ENCODE measurements at regions not wholly inside any gene's neighbourhood (a gene's known extent, or its start where the extent isn't known, plus 50 kb on each side); places are given as distances from the start of the nearest gene placed in this dataset.
"Not testable (repeated sequence)": the region's sequence is repeated elsewhere in the genome, so short reads cannot be mapped to it uniquely, and the experiment has no call there.

DNA sequence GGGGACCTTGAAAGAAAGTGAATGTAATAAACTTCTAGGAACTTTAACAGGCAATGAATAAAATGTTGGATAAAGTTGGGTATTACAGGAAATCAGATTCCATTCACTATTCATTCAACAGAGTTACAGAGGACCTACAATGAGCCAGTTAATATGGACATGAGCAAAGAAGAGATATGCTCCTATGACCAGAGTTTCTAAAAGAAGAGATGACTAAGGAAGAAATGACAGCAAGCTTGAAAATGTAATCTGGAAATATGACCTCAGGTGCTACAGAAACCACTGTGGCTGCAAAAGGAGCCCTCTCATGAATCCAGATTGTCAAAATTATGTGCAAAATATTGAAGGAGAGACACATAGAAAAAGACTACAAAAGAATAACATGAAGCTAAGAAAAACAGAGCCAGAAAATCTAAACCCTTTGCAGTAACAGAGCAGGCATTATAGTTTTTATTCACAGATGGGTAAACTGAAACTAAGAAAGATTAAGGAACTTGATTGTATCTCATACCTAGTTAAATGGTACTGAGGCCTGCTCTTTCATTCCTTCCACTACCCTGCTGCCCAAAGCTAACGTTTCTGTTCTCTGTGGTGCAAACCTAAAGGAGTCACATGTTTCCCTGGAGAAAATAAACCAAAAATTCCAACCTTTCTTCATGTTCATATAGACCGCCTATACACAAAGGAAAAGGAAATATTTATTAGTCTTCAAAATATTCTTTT lies 378.3 kb downstream of the GBA3 start:
- no peak for DNase-seq

DNA sequence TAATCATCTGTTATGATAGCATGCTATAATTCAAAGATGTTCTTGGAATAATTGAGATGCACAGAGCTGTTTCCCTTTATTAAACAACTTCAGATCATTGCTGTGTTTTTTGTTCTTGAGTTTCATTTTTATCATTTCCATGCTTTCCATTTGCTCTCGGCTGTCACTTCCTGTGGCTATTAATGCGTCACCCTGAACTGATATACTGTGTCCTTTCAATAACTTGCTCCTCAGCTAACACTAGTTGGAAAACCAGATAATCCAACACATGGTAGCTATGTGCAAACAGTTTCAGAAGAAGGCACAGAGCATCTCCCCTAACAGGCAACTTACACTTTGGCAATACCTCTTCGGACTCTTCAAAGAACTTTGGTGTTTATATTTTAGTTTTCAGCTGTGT lies 376.0 kb downstream of the GBA3 start:
- no peak for DNase-seq

DNA sequence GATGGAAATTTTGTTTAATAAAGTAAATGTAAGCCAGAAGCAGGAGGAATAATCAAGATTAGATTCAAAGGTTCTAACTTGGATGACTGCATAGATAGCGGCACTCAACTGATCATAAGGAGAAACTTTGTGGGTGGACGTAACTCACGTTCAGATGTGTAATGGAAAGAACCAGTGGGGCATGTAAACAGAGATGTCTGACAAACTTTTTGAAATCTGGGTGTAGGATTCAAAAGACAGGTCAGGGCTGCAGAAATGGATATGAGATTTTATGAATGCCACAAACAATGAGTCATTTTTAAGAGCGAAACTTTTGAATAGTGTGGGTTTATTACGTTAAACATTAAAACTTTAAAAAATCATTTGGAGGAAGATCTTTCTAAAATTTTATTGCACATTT lies 375.6 kb downstream of the GBA3 start:
- DNase-seq: no peak

DNA sequence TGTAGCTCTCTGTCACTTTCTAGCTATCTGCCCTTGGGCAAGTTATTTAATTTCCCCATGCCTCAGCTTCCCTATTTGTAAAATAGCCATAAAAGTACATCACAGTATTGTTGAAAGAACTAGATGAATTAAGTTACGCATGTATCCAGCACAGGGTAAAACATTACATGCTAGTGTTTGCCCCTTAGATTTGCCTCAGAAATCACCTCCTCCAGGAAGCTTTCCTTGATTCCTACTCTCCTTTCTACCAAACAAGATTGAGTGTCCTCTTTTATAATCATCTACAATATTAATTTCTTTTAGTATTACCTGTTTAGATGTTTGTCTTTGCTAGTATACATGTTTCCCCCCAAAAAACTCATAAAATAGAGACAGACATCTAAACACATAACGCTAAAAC lies 369.5 kb downstream of the GBA3 start:
- DNase-seq: no peak

DNA sequence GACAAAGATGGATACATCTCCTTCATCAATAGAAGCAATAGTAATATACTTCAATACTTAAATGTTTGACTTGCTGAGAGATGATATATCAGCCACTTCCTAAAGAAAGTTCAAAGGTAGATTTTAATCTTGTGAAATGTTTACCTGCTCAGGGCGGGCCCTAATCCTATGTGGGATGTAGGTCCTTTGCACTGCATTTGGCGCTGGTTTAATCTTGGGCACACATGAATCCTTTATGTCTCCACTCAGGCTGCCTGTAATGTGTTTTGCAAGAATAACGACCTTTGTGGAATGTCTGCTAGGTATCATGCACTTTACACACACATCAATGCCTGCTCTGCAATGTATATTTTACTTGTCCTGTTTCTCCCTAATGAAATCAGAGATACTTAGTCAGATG lies 368.7 kb downstream of the GBA3 start:
- no peak for DNase-seq

DNA sequence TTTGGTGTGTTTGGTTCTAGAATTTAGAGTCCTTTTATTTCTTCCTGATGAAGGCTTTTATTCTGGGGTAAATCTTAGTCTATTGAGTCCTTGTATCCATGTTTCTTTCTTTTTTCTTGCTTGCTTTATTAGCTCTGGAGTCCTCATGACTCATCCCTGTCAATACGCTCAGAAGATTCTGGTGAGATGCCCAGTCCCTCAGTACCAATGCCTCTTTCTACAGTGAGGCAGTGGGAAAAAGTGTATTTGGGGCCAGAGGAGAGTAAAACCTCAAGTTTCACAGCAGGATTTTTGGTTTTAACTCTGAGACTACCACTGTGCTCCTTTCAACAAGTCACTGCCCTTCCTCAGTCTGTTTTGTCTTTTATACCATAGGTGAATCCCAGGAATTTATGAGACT lies 368.0 kb downstream of the GBA3 start:
- DNase-seq: peak; percentile 42

DNA sequence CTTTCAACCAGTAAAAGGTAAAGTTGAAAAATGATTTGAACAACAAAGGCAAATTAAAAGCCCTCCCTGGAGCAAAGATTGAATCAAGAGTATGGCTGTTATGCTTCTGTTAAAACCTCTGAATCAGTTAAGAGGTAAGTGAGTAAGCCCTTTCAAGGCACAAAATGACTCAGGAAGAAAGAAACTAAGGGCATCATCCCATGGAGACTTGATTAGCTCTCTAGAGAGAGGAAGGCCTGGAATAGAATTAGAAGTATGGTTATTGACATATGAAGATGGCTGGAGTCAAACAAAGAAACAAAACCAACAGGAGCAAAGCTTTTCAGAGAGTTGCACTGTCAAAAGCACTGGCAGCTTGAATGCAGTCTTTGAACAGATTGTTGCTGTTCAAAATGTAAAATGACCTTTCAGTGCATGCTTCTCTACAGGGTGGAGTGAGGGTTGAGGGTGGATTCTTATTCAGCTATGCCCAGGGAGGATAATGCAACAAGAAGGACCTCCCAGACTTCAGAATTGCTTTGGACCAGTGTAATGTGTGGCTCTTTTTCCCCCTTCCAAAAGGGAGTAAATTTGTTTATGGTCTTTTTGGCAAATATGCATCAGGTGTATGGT lies 365.5 kb downstream of the GBA3 start:
- DNase-seq: no peak

DNA sequence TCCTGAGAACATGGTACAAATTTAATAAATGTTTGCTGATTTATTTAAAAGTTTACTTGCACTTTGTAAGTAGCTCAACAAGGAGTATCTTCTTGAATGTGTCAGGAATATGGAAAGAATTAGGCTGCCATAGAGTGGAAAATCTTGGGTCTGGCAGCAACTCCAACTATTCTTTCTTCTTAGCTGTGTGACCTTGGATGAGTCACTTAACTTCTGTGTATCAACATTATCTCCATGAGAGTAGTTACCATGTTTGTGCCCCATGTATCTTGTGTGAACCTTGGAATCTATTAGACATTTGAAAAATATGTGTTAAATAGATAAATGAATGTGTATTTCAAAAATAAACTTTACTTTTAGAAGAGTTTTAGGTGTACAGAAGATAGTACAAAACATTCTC lies 348.8 kb downstream of the GBA3 start:
- DNase-seq: peak; percentile 21

DNA sequence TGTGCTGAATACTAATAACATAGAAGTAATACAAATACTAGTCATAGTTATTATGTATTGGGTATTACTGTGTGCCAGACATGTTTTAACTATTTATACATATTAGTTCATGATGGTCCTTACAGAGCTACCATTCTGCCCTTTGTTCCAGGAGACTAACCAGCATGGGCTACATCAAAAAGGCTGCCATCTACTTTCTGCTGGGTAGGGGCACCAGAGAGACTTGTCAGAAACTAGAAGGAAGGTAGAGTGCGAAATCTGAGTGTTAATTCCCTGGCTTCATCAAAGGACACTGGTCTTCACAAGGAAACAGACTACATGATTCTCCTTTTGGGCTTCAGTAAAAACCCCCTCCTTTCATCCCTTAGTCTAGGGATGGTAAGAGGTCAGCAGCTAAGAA lies 347.8 kb downstream of the GBA3 start:
- DNase-seq: no peak

DNA sequence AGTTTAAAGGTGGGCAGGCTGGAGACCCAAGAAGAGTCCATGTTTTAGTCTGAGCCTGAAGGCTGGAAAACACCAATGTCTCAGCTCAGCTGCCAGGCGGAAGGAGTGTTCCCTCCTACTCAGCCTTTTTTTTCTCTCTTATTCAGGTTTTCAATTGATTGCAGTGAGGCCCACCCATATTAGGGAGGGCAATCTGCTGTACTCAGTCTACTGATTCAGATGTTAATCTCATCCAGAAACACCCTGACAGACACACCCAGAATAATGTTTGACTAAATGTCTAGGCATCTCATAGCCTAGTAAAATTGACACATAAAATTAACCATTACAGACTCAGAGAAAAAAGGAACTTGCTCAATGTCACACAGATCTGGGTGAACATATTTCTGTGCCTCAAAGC lies 347.1 kb downstream of the GBA3 start:
- DNase-seq: peak; percentile 51

DNA sequence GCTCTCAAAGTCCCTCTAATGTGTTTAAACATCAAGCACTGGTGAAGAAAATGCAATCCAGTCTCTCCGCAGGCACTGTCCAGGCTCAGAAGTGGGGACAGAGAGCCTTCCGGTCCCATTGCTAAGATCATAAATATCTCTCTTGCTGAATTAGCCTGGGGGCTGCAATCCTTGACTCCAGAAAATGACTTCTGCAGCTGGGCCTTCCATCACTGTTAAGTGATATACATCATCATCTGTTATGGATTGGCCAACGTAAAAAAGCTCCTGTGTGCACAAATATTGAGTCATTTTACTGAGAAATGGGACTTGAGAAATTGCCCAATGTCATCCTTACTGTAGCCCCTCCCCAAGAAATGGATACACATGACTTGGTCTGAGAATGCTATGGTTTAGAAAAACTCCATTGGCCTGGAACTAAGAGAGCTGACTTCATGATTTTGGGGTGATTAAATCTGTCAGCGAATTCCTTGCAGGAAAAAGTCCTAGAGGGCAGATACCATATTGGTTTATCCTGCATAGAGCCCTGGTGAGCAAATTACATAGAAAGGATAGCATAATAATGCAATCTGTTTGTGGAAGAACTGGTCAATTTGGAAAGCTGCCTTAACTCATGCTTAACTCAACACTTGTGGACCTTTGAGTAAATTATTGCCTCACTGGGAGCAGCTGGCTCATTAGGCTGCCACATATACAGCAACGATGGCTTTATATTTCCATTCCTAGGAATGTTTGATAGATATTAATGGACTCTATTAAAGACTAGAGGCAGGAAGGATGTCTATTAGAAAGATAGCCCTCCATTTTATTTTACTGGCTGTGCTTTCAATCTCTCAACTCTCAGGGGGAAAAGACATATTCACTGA lies 346.1 kb downstream of the GBA3 start:
- peak; percentile 21 for DNase-seq

DNA sequence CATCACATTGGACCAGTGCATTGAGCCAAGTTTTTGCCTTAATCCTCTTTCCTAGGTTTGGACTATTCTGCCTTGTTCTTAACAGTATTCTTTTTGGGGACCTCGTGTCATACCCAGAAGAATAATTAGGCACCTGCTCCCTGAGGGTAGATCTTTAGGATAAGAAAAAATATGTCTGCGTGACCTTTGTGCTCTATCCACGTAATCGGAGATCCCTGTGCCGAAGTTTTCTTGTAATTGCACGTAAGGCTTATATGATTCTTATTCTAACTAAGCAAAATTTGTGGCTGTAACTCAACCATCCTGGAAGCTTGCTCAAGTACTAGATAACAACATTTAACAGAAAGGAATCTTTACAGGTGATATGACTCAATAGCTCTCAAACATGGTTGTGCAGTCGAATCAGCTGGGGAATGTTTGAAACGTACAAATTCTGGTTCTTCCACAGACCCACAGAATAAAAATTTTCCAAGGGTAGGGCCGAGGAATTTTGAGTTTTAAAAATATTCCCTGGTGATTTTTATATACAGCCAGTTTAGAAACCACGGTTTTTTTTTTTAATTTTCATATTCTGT lies 344.3 kb downstream of the GBA3 start:
- DNase-seq: no peak

DNA sequence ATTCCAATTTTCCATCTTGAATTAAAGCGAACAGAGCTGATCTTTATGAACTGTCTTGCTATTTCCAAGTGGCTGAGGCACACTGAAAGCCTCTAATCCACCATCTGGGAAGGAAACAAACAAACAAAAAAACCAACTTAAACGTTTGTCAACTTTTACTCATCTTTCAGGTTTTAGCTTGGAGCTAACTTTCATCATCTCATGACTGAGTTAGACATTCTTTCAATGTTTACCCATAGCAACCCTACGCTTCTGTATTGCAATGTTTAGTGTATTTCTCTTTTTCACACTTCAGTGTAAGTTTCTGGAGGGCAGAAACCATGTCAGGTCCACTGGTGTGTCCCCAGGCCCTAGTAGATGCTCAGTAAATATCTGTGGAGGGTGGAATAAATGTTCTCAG lies 343.8 kb downstream of the GBA3 start:
- DNase-seq: no peak

DNA sequence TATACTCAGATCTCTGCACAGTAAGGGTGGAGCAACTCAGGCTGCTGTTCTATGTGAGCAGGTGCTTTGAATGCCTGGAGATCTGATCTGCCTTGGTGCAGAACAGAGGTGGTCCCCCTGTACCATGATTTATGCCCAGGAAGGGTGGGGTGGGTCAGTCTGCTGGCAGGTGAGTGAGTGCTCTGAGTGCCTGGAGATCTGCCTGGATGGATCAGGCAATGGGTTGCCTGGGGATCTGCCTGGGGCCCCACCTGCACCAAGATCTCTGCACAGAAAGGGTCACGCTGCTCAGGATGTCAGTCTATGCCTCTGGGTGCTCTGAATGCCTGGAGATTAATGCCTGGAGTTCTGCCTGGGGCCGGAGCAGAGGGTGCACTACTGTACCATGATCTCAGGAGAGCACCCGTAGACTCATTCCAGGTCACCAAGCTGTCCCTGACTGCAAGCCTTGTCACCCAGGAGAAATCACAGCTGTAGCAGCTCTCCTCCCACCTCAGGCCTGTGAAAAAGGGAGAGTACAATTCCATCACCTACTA lies 342.9 kb downstream of the GBA3 start:
- no peak for DNase-seq

DNA sequence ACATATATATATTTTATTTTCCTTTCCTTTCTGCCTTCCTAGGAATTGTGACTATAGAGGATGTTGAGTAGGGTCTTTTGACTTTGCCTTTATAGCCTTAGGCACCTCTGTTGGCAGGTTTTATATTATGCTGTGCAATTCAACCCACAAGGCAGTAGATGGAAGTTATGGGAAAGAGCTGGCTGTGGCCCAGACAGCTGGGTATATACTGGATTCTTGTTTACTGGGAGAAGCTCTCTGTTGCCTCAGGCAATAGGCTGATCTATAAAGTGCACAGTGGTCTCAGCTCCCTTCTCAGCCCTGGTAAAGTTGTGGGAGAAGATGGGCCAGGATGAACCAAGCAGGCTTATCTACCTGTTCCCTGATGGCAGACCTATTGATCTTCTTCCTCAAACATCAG lies 342.0 kb downstream of the GBA3 start:
- DNase-seq: peak; percentile 19

DNA sequence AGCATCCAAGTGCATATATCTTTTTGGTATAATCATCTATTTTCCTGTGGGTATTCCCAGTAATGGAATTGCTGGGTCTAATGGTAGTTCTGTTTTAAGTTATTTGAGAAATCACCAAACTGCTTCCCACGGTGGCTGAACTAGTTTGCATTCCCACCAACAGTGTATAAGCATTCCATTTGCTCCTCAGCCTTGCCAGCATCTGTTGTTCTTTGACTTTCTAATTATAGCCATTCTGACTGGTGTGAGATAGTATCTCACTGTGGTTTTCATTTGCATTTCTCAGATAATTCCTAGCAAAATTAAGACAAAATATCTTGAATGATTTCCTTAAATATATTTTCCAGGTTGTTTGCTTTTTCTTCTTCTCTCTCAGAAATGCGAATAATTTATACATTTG lies 341.1 kb downstream of the GBA3 start:
- DNase-seq: peak; percentile 91

DNA sequence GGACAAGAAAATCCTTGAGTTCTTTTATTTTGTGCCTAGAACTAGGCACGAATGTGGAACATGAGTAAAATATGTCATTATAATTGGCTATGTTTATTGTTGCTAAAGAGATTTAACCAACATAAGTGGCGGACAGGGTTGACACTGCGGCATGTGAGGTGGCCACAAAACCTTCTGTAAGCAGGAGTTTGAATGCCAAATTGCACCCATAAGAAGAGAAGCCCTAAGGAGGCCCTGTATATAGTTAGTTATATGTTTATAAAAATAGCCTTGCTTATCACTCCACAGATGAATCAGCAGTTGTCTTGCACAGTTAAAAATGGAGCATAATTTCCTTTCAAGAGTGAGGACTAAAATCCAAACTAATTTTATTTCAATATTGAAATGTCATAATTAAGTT lies 336.1 kb downstream of the GBA3 start:
- DNase-seq: no peak

DNA sequence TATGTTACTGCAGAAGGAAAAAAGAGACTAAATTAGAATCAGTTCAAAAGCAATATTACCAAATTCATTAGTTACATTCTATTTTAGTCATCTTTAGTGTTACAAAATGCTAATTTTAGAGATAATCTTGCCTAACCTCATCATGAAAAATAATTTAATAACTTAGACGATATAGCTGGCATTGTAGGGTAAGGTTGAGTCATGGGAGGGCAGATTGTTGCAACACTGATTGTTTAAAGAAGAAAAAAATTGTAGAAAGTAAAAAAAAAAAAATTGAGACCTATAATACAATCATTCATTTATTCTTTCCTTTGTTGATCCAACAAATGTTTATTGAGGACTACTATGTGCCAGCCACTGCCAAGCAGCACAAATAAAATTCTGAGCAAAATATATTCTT lies 330.9 kb downstream of the GBA3 start:
- no peak for DNase-seq

DNA sequence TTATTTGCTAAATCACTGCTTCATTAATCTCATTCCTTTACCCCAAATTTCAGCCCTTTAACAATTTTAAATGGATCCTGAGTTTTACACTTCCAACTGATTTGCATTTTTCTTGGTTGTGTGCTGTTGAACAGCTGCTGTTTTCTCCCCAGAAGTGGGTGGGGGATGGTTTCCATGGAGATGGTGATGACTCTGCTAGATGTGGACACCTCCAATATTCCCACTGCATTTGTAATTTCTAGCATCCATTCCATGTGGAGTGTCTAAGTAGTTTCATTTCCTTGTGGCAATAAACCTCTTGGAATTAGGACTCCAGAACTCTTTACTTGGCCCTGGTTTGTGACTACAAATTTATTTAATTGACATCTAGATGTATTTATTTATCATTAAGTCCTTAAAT lies 330.4 kb downstream of the GBA3 start:
- DNase-seq: peak; percentile 41

DNA sequence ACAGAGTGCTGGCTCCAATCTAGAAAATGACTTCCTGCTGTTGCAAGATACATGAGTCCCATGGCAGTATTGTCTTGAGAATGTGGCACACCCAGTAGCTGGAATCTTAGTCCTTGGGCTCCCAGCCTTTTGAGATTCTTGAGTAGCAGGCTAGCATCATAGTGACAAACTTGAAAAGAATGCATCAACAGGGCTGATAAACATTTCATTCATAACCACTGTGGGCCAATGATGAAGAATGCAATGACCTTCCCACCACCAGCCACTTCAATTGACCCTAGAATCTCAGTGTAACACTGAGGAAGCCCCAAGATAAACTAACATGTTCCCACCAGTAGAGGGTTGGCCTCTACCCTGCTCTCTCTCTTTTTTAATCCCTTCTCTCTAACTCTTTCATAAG lies 329.3 kb downstream of the GBA3 start:
- peak; percentile 96 for DNase-seq

DNA sequence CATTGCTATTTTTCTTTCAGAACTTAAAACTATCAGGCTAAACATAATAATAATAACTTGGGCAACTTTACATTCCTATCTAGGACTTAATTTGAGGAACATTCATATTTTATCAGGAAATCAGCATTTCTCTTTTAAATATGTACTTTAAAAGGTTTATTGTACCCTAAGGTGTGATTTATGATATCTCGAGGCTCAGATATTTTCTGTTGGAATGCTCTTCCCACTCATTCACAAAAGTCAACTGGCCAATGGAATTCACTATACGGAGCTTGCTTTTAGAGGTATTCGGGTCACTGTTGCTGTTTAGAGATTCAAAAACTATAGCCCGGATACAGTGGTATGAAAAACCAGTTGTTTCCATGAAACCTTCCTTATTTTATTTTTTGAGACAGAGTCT lies 328.3 kb downstream of the GBA3 start:
- DNase-seq: no peak

DNA sequence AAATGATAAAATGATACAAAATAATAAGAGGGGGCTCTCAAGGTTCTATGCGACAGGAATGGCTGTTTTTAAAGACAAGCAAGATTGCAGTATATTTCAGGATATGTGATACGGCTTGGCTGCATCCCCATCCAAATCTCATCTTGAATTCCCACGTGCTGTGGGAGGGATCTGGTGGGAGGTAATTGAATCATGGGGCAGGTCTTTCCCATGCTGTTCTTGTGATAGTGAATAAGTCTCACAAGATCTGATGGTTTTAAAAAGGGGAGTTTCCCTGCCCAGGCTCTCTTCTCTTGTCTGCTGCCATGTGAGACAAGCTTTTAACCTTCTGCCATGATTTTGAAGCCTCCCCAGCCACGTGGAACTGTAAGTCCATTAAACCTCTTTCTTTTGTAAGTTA lies 327.7 kb downstream of the GBA3 start:
- DNase-seq: not testable (repeated sequence)

DNA sequence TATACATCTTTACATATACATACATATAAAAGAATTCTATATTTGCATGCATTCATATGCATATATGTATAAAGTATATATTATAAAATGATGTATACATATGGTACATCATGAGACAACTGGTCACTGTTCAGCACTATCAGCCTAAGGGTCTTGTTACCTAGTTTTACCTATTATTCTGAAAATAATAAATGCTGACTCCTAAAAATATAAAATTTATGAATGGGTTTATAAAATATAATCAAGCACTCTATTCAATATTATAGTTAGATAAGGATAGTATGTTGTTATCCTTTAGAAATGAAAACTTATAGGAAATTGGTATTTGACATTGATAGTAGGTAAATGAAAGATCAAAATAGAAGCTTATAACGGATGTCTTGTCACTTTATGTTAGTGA lies 324.2 kb downstream of the GBA3 start:
- DNase-seq: no peak

All from fibroblast of skin of right quadriceps (primary cell).